Body of pancreas (tissue), 4 donors: ENCODE measurements at regions not wholly inside any gene's neighbourhood (a gene's known extent, or its start where the extent isn't known, plus 50 kb on each side); places are given as distances from the start of the nearest gene placed in this dataset.
A peak's percentile ranks its signal among the peaks of the same experiment; 100 is the strongest.

Experiments used
- ATAC-seq: fragments of 150-250 bp; one replicate; pipeline ENCODE4 v1.9.1; 2016
- DNase-seq, 4 donors: peaks; one replicate each; pipeline ENCODE4 v3.0.0-alpha.2; 2019
- H3K27ac ChIP-seq, 4 donors: fragments of 200-600 bp; sonication (generic); 1 replicate in 3 of 4; 2 replicates in 1 of 4; pipeline versions ENCODE4 v1.5.1 to v1.6.1; 2016 to 2019; ENCODE audit warnings: mild to moderate bottlenecking in 1 of 4, mixed read lengths in 1 of 4, moderate library complexity in 1 of 4
- H3K27me3 ChIP-seq, 2 donors: fragments of 200-600 bp; sonication (generic); one replicate each; pipeline ENCODE4 v1.6.0; 2016; ENCODE audit warnings: mild to moderate bottlenecking in 1 of 2
- H3K36me3 ChIP-seq, 2 donors: fragments of 200-600 bp; sonication (generic); replicated peaks in 1 of 2; 2 replicates each; pipeline ENCODE4 v1.5.1; 2016; ENCODE audit warnings: low read depth in 2 of 2; ENCODE audit not compliant: insufficient read depth in 1 of 2
- H3K4me1 ChIP-seq: fragments of 200-600 bp; sonication (generic); one replicate; pipeline ENCODE4 v1.6.0; 2016
- H3K4me3 ChIP-seq, 2 donors: fragments of 200-600 bp; sonication (generic); 1 replicate in 1 of 2; 2 replicates in 1 of 2; pipeline ENCODE4 v1.5.1; 2016 to 2019
- H3K9me3 ChIP-seq, 3 donors: fragments of 200-600 bp; sonication (generic); 1 replicate in 2 of 3; 2 replicates in 1 of 3; pipeline ENCODE4 v1.5.1; 2016
- CTCF ChIP-seq, 7 experiments: fragments of 450-650 bp in 4 of 7; fragments of 200-600 bp in 3 of 7; sonication (generic) in 3 of 7; IDR thresholded peaks; one replicate each; pipeline ENCODE4 v1.5.1; 2016 to 2019; ENCODE audit warnings: antibody characterized with exemption in 7 of 7
- POLR2A ChIP-seq, 3 donors: fragments of 450-650 bp; IDR thresholded peaks; one replicate each; pipeline ENCODE4 v1.6.1; 2016; ENCODE audit warnings: antibody characterized with exemption in 3 of 3, mild to moderate bottlenecking in 2 of 3
- WGBS, 2 donors: methylation state at CpG; one replicate each; pipeline ENCODE4 v1.1.5; 2017; 5-methylcytosine and 5-hydroxymethylcytosine counted together
- intact Hi-C: fragments of 100-400 bp; cut with DNase I; formaldehyde crosslinking; loops from one replicate; pipeline ENCODE4 v1.15.1; 2023

- Histone ChIP-seq H3K4me3 (no peak overlapping the region), H3K4me1 (peaks cover 9% of the 10 kb centered on the region), H3K27me3 (no peaks in the 10 kb centered on the region), H3K9me3 (no peaks in the 10 kb centered on the region), H3K36me3 (no peaks in the 10 kb centered on the region), H3K27ac (no peak overlapping the region)
- no peak for TF ChIP-seq CTCF (IDR thresholded peaks at IDR 0.05)
- TF ChIP-seq POLR2A (IDR thresholded peaks at IDR 0.05), result no peak
- intact Hi-C loops, result no loop called here
- ATAC-seq (peak; percentile 22), DNase-seq (peak in 1 of 4 donors; percentile 10)
- WGBS, 2 donors, result 82 to 88% methylated on average over 23 to 25 of the region's 25 CpGs
These were observed 71.4 kb downstream of the KCNF1 start for GRCh38 chr2:10982931-10983701.

- H3K27ac ChIP-seq, result no peak overlapping the region
- DNase-seq (no peak), ATAC-seq (no peak)
- H3K27me3 ChIP-seq, result no peaks in the 10 kb centered on the region
- H3K9me3 ChIP-seq, result no peaks in the 10 kb centered on the region
- 62 to 77% methylated on average over 4 to 12 of the region's 12 CpGs for WGBS, 2 donors
- H3K4me1 ChIP-seq, result peaks cover 9% of the 10 kb centered on the region
- no peak overlapping the region for H3K4me3 ChIP-seq
- no peaks in the 10 kb centered on the region for H3K36me3 ChIP-seq
- intact Hi-C loops, result no loop called here
- TF ChIP-seq CTCF (IDR thresholded peaks at IDR 0.05), result no peak
- no peak for TF ChIP-seq POLR2A (IDR thresholded peaks at IDR 0.05)
These were observed 72.0 kb downstream of the KCNF1 start for GRCh38 chr2:10983711-10984110.

GRCh38 chr2:10984418-10985135 is 72.8 kb downstream of the KCNF1 start:
- intact Hi-C loops, result no loop called here
- no peaks in the 10 kb centered on the region for H3K36me3 ChIP-seq
- DNase-seq, result no peak
- WGBS, 2 donors, result 70 to 80% methylated on average over 6 of the region's 6 CpGs
- H3K4me1 ChIP-seq, result peaks cover 5% of the 10 kb centered on the region
- H3K27ac ChIP-seq, result no peak overlapping the region
- TF ChIP-seq POLR2A (IDR thresholded peaks at IDR 0.05) (no peak), CTCF (IDR thresholded peaks at IDR 0.05) (no peak)
- peak; percentile 28 for ATAC-seq
- H3K9me3 ChIP-seq, result no peaks in the 10 kb centered on the region
- H3K27me3 ChIP-seq, result no peaks in the 10 kb centered on the region
- no peak overlapping the region for H3K4me3 ChIP-seq

- no peak for ATAC-seq
- TF ChIP-seq CTCF (IDR thresholded peaks at IDR 0.05) (no peak), POLR2A (IDR thresholded peaks at IDR 0.05) (no peak)
- Histone ChIP-seq H3K4me3 (no peak overlapping the region), H3K36me3 (no peaks in the 10 kb centered on the region), H3K27ac (no peak overlapping the region), H3K4me1 (peaks cover 5% of the 10 kb centered on the region), H3K9me3 (no peaks in the 10 kb centered on the region), H3K27me3 (no peaks in the 10 kb centered on the region)
- DNase-seq, result no peak
- WGBS, 2 donors, result 74 to 85% methylated on average over 6 of the region's 6 CpGs
- intact Hi-C loops, result no loop called here
These were observed 73.5 kb downstream of the KCNF1 start for GRCh38 chr2:10985260-10985659.
